OCI-LY7 (cell line): ENCODE measurements at regions not wholly inside any gene's neighbourhood (a gene's known extent, or its start where the extent isn't known, plus 50 kb on each side); places are given as distances from the start of the nearest gene placed in this dataset.

Source experiments
- EZH2phosphoT487 ChIP-seq: fragments of 200-600 bp; sonication (generic); IDR thresholded peaks from 2 replicates; pipeline ENCODE4 v1.6.1; 2018; ENCODE audit warnings: low read depth, borderline replicate concordance, mild to moderate bottlenecking, mixed run types, antibody characterized with exemption, low read length, moderate library complexity, mixed read lengths
- TF ChIP-seq, protein P1 (sequence below): fragments of 200-600 bp; sonication (generic); conservative IDR thresholded peaks from 2 replicates; pipeline ENCODE4 v1.5.1; 2014; ENCODE audit warnings: mild to moderate bottlenecking, antibody characterized with exemption, low read length, moderate library complexity, mixed read lengths

DNA sequence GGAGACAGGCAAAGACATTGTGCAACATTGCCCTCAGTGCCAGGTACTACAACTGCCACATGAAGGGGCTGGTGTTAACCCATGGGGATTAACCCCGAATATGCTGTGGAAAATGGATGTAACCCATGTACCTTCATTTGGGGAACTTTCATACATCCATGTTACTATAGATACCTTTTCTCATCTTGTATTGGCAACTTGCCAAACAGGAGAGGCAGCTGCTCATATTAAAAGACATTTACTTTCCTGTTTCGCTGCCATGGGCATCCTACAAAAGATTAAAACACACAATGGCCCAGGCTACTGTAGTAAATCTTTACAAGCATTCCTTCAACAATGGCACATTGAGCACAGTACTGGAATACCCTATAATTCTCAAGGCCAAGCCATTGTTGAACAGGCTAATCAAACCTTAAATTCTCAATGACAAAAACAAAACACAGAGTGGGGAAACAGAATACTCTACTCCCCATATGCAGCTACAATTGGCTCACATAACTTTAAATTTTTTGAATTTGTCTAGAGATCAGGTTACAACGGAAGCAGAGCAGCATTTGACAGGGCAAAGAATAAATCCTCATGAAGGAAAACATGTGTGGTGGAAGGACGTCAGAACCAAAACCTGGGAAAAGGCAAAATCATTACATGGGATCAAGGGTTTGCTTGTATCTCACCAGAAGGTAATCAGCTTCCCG lies 1723.5 kb upstream of the LRRTM1 start:
- TF ChIP-seq, protein P1, sequence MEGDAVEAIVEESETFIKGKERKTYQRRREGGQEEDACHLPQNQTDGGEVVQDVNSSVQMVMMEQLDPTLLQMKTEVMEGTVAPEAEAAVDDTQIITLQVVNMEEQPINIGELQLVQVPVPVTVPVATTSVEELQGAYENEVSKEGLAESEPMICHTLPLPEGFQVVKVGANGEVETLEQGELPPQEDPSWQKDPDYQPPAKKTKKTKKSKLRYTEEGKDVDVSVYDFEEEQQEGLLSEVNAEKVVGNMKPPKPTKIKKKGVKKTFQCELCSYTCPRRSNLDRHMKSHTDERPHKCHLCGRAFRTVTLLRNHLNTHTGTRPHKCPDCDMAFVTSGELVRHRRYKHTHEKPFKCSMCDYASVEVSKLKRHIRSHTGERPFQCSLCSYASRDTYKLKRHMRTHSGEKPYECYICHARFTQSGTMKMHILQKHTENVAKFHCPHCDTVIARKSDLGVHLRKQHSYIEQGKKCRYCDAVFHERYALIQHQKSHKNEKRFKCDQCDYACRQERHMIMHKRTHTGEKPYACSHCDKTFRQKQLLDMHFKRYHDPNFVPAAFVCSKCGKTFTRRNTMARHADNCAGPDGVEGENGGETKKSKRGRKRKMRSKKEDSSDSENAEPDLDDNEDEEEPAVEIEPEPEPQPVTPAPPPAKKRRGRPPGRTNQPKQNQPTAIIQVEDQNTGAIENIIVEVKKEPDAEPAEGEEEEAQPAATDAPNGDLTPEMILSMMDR = no peak
- no peak for TF ChIP-seq EZH2phosphoT487
